HG03060 (cell line): ENCODE measurements at regions not wholly inside any gene's neighbourhood (a gene's known extent, or its start where the extent isn't known, plus 50 kb on each side); places are given as distances from the start of the nearest gene placed in this dataset.
"Not testable (repeated sequence)": the region's sequence is repeated elsewhere in the genome, so short reads cannot be mapped to it uniquely, and the experiment has no call there.

Source experiments
- ATAC-seq: cut with Tn5 transposase; IDR thresholded peaks from one replicate; pipeline ENCODE4 v1.9.1; 2021; ENCODE audit warnings: low read depth, moderate number of reproducible peaks; ENCODE audit not compliant: unreplicated experiment

DNA sequence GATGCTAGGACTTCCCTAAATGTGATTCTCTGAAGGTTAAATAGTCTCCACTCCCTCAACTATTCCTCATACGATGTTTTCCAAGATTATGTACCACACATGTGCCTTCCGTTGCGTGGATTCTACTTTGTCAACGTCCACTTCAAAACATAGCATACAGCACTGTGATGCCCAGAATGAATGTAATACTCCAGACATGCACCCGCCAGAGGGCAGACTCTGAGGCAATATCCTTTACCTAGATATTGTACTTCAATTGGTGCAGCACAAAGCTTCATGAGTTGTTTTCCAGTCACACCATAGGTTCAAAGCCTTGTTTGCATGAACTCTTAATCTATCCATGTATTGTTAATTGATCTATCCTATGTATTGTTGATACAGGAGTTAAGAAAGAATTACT lies 201.0 kb upstream of the NABP1 start:
- no peak for ATAC-seq

DNA sequence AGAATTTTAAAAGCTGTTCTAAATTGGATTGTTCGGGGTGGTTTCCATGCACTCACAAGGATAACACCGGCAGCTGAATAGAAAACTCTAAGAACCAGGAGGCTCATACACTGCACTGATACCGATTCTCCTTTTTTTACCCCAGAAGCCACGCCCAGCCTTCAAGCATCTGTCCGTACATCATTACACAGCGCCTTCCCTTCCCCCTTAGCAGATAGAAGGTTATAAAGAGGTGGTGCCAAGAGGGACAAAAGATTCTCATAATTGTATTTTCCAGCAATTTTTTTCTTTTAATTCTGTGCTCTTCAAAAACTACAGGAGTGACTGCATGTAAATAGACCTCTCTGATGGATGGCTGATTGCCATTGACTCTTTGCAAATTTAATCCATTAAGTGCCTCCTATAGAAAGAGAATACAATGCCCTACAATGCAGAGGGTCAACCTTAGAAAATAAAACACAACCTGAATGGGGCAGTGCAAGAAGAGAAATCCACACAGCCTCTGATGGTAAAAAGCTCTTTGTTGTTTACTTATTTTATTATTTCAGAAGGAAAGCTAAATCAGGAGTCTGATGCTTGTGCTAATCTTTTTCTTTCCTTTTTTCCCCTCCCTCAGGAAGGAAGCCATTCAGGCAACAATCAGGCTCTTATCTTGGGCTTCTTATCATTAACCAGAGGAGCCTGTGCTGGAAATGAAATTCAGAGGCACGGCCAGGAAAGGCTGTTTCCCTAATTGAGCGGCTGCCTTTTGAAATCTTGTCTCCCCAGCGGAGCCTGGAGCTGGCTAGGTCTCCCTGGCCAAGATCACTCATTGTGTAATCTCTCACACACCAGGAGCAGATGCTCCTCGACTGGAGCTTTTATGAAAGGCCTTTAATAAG lies 198.9 kb upstream of the NABP1 start:
- ATAC-seq, result no peak

DNA sequence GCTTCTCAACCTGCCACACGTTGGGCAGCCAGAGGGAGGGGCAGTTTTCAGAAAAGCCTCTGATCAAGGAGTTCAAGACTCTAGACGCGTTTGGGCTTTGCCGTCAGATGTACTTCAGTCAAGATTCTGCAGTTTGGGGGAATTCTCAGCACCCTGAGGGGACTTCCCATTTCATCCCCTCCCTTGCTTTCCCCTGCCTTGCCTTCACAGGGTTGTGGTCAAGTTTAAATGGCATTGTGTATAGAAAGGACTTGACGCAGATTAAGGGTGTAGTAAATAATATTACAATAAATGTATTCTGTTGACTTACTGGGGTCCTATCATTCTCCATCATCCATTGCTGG lies 198.3 kb upstream of the NABP1 start:
- no peak for ATAC-seq

DNA sequence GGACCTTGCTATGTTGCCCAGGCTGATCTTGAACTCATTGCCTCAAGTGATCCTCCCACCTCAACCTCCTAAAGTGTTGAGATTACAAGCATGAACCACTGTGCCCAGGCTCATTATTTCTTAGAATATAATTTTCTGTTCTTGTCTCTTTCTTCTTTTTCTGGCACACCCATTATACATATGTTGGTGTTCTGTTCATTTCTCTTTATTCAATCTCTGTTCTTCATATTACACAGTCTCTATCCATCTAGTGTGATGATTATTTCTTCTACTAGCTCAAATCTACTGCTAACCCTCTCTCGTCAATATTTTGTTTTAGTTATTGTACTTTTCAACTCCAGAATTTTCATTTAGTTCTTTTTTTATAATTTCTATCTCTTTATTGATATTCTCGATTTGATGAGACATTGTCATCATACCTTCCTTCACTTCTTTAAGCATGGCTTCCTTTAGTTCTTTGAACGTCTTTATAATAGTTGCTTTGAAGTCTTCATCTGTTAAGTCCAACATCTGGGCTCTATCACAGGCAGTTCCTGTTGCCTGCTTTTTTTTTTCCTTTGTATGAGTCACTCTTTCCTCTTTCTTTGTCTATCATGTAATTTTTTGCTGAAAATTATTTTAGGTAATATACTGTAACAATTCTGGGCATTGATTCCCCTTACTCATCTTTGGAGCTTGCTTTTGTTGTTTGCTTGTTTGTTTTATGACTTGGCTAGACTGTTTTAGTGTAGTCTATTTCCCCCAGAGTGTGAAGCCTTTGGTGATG lies 196.4 kb upstream of the NABP1 start:
- no peak for ATAC-seq

DNA sequence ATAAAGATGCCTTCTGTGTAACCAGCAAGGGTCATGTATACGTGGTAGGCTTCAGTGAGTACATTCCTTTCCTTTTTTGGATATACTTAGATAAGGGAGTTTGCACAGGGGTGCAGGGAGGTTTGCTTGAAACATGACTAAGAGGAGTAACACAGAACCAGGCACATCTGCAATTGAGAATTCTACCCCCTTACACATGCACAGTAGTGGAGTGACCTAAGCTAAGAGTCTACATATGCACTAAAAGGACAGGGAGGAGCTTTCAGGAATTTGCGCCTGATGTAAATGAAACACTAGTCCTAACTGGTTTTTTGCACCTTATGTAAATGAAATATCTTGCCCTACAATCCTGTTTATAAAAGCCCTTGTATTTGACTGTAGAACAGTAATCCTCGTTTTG lies 194.8 kb upstream of the NABP1 start:
- no peak for ATAC-seq

DNA sequence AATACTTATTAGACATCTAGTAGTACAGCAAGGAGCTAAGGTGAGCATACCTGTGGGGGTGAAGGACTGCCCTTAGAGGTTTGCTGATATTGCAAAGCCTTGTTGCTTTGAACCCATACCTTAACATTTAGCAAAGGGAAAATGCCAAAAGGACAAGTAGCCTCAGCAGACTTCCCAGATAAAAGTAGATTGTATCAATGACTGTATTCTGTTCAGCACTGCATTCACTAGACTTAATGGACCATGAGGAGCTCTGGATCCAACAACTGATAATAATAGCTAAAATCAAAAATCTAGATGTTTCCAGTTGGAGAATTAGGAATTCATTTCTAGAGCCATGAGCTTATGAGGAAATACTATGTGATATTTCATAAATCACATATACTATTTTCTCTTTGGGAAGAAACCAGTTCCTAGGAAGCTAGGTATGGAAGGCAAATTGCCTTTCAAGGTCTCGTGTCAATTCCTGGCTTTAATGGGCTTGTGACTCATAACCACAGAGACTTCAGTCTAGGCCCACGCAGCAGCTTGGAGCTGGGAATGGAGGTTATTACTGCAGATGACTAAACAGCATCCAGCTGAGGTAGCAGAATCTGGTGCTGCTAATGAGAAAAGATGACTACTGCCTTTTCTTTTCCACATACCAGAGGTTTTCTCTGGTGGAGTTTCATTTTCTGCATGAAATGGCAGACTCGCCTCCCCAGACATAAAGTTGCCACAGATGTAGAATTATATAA lies 191.2 kb upstream of the NABP1 start:
- ATAC-seq, result no peak

DNA sequence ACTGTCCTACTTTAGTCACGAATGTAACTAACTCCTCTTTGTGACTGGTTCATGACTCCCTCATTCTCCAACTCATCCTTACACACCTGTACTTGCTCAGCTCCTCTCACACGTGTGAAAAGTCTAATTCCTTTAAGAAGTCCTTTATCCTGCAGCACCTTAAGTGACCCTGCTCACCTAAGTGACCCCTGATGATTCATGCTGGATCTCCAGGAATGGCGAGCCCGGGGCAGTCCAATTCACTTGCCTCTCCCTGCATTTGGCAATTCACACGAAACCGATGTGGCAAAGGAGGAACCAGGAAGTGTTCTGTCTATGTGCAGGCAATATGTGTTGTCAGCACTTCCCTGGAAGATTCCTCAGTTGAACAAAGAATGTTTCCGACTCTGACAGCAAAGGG lies 189.8 kb upstream of the NABP1 start:
- no peak for ATAC-seq

DNA sequence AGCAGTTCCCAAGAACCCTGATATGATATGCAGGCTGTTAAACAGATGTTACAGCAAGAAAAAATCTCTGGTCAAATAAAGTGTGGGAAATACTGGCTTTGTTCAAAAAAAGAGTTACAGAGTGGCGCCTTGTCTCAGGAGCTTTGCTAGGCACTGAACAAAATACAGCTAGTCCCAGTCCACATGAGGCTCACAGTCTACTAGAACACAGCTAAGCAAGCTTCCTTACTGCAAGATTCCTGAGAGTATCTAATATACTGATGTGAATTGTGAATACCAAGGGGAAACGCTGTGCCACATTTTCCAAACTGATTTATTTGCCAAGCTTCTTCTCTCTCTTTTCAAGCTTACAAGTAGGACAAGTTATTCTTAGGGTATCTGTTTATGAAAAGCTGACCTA lies 188.8 kb upstream of the NABP1 start:
- no peak for ATAC-seq

DNA sequence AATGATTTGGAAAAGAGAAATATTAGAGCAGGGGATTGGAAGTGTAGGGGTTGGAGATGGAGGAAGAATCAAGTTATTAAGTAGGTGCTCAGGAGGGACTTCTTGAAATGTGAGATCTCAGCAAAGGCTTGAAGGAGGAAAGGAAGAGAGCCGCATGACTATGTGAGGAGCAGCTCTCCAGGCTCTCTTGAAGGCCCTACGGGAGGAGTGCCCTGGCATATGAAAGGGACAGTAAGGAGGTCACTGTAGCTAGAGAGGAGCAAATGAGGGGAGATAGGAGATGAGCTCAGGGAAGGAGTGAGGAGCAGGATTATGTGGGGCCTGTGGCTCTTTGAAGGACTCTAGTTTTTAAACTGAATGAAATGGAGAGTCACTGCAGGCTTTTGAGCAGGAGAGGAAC lies 181.1 kb upstream of the NABP1 start:
- no peak for ATAC-seq

DNA sequence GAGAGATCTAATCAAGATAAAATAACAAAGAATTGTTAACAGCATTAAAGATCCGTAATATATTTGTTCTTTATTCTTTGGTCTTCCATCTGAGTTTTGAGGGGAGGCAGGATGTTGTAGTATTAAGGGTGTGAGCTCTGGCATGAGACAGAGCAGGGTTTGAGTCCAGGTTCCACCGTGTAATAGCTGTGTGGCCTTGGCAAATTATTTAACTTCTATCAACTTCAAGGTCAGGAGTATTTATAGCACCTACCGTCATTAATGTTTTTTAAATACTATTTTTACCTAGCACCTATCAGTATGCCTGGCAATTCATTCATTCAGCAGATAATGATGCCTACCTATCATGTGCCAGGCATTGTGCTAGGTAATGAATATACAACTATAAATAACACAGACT lies 180.1 kb upstream of the NABP1 start:
- no peak for ATAC-seq

DNA sequence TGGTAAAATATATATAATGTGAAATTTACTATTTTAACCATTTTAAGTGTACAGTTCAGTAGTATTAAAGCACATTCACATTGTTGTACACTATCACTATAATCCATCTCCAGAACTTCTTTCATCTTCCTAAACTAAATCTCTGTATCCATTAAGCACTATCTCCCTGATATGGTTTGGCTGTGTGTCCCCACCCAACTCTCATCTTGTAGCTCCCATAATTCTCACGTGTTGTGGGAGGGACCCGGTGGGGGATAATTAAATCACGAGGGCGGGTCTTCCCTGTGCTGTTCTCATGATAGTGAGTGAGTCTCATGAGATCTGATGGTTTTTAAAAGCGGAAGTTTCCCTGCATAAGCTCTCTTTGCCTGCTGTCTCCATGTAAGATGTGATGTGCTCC lies 178.9 kb upstream of the NABP1 start:
- ATAC-seq, result no peak

DNA sequence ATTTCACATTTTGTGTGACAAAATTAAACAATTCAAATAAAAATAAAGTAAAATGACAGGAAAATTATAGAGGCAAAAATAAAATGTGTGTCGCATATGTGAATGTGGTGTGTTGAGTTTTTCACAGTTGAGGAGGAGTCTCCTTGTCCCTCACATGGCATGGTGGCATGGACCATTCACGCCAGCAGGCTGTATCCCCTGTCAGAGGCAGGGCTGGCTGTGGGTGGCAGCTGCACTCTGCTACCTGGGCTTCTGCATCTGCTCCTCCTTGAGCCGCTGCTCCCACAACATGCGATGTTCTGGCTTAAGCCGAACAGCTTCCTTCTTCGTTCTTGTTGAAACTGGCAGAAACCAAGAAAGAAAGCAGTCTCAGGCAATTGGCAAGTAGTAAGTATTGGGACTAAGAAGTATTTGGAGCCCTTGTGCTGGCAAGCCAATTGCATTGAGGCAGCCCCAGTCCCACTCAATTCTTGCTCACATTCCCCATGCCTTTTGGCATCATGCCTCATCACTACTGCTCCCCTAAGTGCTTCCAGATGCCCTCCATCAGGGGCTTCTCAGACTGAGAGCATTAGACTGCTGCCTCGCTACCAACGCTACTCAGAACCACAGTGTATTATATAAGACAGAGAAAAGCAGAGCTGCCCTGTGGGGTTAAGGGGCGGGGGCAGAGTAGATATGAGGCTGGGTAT lies 177.9 kb upstream of the NABP1 start:
- ATAC-seq, result no peak

DNA sequence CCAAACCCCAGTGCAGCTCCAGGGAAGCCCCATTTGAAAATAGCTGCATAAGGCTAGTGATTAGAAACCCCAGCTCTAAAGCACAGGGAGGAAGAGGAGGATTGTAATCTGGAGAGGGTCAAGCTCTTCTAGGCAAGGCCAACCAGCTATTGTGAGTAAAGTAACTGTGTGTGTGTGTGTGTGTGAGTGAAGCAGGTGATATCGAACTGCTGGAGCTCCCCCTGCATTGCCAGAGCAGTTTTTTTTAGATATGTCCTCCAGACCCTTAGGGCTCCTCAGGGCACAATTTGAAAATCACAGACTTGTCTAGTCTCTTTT lies 177.4 kb upstream of the NABP1 start:
- no peak for ATAC-seq

DNA sequence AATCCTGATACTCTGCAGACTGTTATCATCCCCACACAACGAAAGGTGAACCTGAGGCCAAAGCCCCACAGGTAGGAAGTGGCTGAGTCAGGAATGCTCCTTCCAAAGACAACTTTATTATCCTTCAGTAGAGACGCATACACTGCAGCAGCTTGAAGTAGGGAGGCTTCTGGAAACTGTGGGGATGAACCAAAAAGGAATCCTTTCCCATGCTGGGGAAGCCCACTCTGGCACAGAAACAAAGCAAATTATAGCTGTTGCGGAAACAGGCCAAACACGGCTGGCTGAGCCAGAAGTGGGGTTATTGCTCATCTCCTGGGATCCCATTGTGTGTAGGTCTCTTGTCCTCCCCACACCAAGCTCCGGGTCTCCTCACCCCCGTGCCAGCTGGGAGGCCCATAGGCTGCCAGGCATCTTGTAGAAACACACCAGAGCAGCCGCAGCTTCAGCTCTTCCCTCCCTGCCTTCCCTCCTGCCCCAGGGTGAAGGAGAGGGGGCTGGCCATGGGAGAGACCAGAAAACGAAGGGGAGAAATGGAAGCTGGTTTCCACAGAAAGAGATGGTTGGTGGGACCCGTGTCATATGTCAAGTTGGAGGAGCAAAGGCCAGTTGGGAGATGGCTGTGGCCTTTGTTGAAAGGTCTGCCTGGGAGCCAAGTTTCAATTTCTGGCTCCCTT lies 176.9 kb upstream of the NABP1 start:
- ATAC-seq, result no peak

DNA sequence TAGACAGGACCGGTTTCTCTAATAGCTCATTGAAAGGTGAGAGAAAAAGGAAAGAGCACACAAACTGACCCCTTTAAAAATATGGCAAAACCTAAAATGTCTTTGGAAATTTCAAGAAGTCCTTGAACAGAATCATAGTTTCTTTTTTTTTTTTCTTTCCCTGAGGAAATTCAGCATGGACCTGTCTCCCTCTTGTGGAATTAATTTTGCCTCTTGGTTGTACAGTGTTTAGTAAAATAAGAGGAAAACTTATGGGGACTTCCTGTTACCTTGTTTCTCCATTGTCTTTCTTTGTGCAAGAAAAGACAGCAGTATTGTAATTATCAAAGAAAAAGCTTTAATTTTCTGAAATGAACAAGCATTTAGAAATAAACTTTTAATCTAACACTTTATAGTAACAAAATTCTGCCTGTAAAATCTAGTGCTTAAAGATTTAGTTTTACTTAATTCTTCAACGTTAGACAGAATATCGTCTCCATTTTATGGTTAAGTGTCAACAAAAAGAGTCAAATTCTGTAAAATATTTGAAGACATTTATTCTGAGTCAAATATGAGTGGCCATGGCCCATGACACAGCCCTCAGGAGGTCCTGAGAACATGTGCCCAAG lies 176.3 kb upstream of the NABP1 start:
- no peak for ATAC-seq

DNA sequence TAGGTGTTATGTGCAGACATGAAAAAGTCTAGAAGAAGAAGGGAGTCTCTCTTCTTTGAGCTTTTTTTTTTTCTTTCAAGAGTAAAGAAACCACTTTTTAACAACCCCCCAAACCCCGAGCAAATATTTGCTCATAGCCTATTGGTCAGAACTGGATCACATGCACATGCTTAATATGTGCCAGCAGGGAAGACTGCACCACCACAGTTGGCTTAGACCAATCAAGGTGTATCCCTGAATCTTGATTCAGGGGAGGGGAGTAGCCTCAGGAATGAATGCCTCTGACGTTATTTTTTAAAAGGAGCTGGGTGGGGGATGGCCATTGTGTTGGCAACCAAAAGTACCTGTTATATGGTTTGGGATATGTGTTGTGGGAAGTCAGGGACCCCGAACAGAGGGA lies 171.4 kb upstream of the NABP1 start:
- ATAC-seq, result no peak

DNA sequence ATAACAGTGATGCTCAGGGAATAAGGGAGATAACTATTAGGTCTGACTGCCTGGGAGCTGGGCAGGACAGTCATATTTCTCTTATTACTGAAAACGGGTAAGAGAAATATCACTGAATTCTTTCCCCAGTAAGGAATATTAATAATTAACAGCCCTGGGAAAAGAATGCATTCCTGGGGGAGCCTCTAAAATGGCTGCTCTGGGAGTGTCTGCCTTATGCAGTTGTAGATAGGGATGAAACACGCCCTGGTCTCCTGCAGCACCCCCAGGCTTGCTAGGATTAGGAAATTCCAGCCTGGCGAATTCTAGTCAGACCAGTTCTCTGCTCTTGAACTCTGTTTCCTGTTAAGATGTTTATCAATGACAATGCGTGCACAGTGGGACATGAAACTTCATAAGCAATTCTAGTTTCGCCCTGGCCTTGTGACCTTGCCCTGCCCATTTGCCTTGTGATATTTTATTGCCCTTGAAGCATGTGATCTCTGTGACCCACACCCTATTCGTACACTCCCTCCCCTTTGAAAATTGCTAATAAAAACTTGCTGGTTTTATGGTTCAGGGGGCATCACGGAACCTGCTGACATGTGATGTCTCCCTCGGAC lies 170.6 kb upstream of the NABP1 start:
- not testable (repeated sequence) for ATAC-seq

DNA sequence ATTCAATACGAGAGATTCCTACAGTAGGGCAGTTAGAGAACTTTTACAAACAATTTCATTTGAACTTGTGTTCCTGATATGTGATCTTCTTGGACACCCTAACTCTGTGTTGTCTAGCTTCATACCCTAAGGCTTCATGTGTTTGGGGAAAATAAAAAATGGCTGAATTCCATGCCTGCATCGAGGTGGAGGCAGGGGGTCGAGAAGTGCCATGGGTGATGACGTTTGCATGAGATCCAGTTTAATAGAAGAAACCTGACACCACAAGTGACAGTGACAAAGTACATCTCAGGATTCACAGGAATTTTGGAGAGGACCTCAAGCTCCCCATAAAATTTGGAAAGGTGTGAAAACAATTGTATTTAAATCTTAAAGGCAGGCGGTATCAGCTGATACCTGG lies 169.2 kb upstream of the NABP1 start:
- ATAC-seq, result no peak

DNA sequence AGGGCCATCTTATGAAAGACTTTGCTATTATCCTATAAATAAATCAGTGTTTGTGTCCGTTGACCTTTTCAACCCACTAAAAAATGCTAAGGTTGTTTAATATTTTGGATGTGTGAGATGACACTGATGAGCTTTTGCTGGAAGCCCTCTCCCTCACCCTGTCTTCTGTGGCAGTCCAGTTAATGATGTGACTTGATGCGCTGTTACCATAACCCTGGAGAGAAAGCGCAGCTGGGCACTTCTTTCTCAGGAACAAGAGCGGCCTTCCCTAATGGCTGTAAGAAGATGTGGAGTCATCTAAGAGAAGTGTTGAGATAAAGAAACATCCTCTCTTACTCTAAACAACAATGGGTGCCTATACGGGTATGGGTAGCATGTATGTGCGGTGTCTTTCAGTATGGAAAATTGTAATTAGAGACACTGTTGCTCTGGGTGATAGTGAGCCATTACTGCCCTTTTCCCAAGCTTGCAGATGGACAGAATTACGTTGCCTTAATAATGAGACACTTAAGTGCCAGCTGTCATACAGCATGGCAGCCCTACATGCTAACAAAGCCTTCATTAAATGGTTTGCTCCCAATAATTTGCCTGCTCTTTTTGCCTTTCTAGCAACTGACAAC lies 165.6 kb upstream of the NABP1 start:
- no peak for ATAC-seq
